HEK293 (cell line): ENCODE measurements at regions not wholly inside any gene's neighbourhood (a gene's known extent, or its start where the extent isn't known, plus 50 kb on each side); places are given as distances from the start of the nearest gene placed in this dataset.

Experiments
- CTCF ChIA-PET: fragments of 350-600 bp; formaldehyde crosslinking; extraction: SDS; loops from one replicate; lab custom pipeline; 2021; ENCODE audit warnings: antibody characterized with exemption; lab: Yijun Ruan, JAX
- POLR2A ChIA-PET: fragments of 300-600 bp; formaldehyde crosslinking; extraction: SDS; loops from one replicate; lab custom pipeline; 2020; ENCODE audit warnings: antibody characterized with exemption, inconsistent platforms; lab: Yijun Ruan, JAX
- H3K27ac ChIP-seq: fragments of 200-500 bp; sonication (Bioruptor generic); 2 replicates; pipeline ENCODE4 v1.5.1; 2014; ENCODE audit warnings: low read depth, low read length, control low read depth, inconsistent platforms; ENCODE audit errors: extremely low read depth
- H3K36me3 ChIP-seq, 2 experiments: fragments of 200-500 bp in 1 of 2; sonication (Bioruptor generic) in 1 of 2; 1 replicate in 1 of 2; 2 replicates in 1 of 2; pipeline ENCODE4 v1.5.1; 2014 to 2017; ENCODE audit warnings: inconsistent platforms in 2 of 2, low read length in 2 of 2; ENCODE audit not compliant: control insufficient read depth in 2 of 2, insufficient read depth in 1 of 2
- H3K4me1 ChIP-seq: fragments of 200-500 bp; sonication (Bioruptor generic); 2 replicates; pipeline ENCODE4 v1.5.1; 2014; ENCODE audit warnings: mild to moderate bottlenecking, low read length, inconsistent platforms; ENCODE audit not compliant: control insufficient read depth, insufficient read depth
- H3K4me3 ChIP-seq: 2 replicates; pipeline ENCODE4 v1.5.1; 2011; ENCODE audit warnings: low read depth, mild to moderate bottlenecking, control low read depth, low read length, moderate library complexity
- H3K9me3 ChIP-seq: fragments of 200-500 bp; sonication (Bioruptor generic); 2 replicates; pipeline ENCODE4 v1.5.1; 2014; ENCODE audit warnings: low read depth, low read length, inconsistent platforms; ENCODE audit not compliant: control insufficient read depth, insufficient read depth
- GLI2 ChIP-seq: fragments of 450-650 bp; formaldehyde crosslinking; IDR thresholded peaks from 2 replicates; pipeline ENCODE4; 2017; ENCODE audit warnings: missing biosample characterization, missing genetic modification characterization, low read depth, borderline replicate concordance
- KLF8 ChIP-seq: fragments of 450-650 bp; formaldehyde crosslinking; IDR thresholded peaks from 2 replicates; pipeline ENCODE4 v1.5.1; 2016; ENCODE audit warnings: missing biosample characterization, missing genetic modification characterization
- MZF1 ChIP-seq: fragments of 450-650 bp; formaldehyde crosslinking; IDR thresholded peaks from 2 replicates; pipeline ENCODE4 v1.5.1; 2017; ENCODE audit warnings: missing biosample characterization, missing genetic modification characterization, borderline replicate concordance
- OSR2 ChIP-seq: fragments of 450-650 bp; formaldehyde crosslinking; IDR thresholded peaks from 2 replicates; pipeline ENCODE4 v1.5.1; 2016; ENCODE audit warnings: missing biosample characterization, missing genetic modification characterization
- SP7 ChIP-seq: fragments of 450-650 bp; formaldehyde crosslinking; IDR thresholded peaks from 2 replicates; pipeline ENCODE4 v1.5.1; 2016; ENCODE audit warnings: missing biosample characterization, missing genetic modification characterization
- WT1 ChIP-seq: fragments of 450-650 bp; formaldehyde crosslinking; IDR thresholded peaks from 2 replicates; pipeline ENCODE4 v1.5.1; 2016; ENCODE audit warnings: missing biosample characterization, missing genetic modification characterization
- ZBTB17 ChIP-seq: fragments of 450-650 bp; formaldehyde crosslinking; IDR thresholded peaks from 2 replicates; pipeline ENCODE4 v1.5.1; 2016; ENCODE audit warnings: missing biosample characterization, missing genetic modification characterization
- ZFP41 ChIP-seq: fragments of 450-650 bp; formaldehyde crosslinking; IDR thresholded peaks from 2 replicates; pipeline ENCODE4 v1.5.1; 2016; ENCODE audit warnings: missing biosample characterization, missing genetic modification characterization, borderline replicate concordance
- ZNF202 ChIP-seq: fragments of 450-650 bp; formaldehyde crosslinking; IDR thresholded peaks from 2 replicates; pipeline ENCODE4 v1.5.1; 2016; ENCODE audit warnings: missing biosample characterization, missing genetic modification characterization, borderline replicate concordance
- ZNF302 ChIP-seq: fragments of 450-650 bp; formaldehyde crosslinking; IDR thresholded peaks from 2 replicates; pipeline ENCODE4 v1.5.1; 2016; ENCODE audit warnings: missing biosample characterization, missing genetic modification characterization, low read depth
- ZNF571 ChIP-seq: fragments of 450-650 bp; formaldehyde crosslinking; IDR thresholded peaks from 2 replicates; pipeline ENCODE4 v1.5.0; 2017; ENCODE audit warnings: missing biosample characterization, missing genetic modification characterization
- ZNF621 ChIP-seq: fragments of 450-650 bp; formaldehyde crosslinking; IDR thresholded peaks from 2 replicates; pipeline ENCODE4 v1.5.1; 2017; ENCODE audit warnings: missing biosample characterization, missing genetic modification characterization
- TF ChIP-seq, protein P1 (sequence below): fragments of 450-650 bp; formaldehyde crosslinking; IDR thresholded peaks from 2 replicates; pipeline ENCODE4 v1.5.1; 2017; ENCODE audit warnings: missing biosample characterization, missing genetic modification characterization
- TF ChIP-seq, protein P2 (sequence below): sonication (generic); formaldehyde crosslinking; IDR thresholded peaks from 2 replicates; pipeline ENCODE4 v1.8.1; 2022; ENCODE audit warnings: mild to moderate bottlenecking, moderate library complexity, missing genetic modification reagents
- TF ChIP-seq, protein P3 (sequence below): fragments of 450-650 bp; formaldehyde crosslinking; IDR thresholded peaks from 2 replicates; pipeline ENCODE4; 2016; ENCODE audit warnings: missing biosample characterization, missing genetic modification characterization
- TF ChIP-seq, protein P4 (sequence below): fragments of 450-650 bp; formaldehyde crosslinking; IDR thresholded peaks from 2 replicates; pipeline ENCODE4 v1.5.1; 2016; ENCODE audit warnings: missing biosample characterization, missing genetic modification characterization
- TF ChIP-seq, protein P5 (sequence below): fragments of 450-650 bp; formaldehyde crosslinking; IDR thresholded peaks from 2 replicates; pipeline ENCODE4 v1.5.1; 2016; ENCODE audit warnings: missing biosample characterization, missing genetic modification characterization

DNA sequence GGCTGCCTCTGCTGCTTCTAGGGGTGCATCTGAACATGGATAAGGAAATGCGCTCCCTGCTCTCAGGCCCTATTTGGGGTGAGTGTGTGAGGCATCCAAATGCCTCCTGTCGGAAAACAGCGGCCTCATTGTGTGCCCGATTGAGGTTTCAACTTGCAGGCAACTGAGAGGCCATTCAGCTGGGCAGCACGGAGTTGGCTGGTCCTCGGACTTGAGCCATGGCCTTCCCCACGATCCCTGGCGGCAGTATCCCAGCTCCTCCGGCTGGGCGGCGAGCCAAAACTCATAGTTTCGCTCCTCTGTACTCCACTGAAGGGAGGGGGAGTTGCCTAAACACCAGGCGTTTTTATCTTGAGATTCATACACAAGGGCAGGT is 597.3 kb upstream of the SGCD start:
- CTCF ChIA-PET: interaction anchor here (0.6 to 0.7 kb wide), 2 partner anchors 1030 to 1621 kb away, joined by 3 to 4 read pairs; no protein-coding TSS in a partner anchor
- no peak overlapping the region for H3K4me3 ChIP-seq

DNA sequence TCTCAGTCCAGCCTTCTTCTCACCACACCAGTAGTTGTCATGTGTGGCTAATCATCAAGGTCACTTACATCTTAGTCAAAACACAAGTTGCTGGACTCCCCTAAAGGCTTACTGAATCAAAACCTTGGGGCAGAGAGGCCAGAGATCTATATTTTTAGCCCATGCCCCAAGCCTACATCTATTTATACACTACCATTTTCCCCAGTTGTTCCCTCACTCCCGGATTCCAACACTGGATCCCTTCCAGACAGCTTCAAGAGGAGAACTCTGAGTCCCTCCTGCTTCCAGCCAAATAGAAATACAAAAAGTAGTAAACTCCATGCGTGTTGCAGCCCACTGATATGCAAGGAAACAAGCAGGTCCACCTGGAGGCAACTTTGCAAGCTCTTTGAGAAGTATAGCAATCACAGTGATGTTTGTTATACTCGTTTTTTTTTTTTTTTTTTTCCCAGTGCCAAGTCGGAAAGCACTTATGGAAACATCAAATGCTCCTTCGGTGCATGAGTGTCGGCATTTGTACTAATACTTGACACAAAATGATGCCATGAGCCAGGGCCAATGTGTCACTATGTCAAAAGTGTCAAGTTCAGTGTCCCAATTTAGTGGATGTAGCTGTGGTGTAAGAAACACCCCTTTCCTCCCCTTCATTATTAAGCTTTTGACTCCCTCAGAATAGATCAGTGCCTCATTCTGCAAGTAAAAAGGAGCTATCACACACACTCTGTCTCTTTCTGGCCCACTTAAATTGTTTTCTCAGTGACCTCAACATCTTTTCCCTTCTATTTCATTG is 594.2 kb upstream of the SGCD start:
- CTCF ChIA-PET: no interaction called here
- TF ChIP-seq, protein P1, sequence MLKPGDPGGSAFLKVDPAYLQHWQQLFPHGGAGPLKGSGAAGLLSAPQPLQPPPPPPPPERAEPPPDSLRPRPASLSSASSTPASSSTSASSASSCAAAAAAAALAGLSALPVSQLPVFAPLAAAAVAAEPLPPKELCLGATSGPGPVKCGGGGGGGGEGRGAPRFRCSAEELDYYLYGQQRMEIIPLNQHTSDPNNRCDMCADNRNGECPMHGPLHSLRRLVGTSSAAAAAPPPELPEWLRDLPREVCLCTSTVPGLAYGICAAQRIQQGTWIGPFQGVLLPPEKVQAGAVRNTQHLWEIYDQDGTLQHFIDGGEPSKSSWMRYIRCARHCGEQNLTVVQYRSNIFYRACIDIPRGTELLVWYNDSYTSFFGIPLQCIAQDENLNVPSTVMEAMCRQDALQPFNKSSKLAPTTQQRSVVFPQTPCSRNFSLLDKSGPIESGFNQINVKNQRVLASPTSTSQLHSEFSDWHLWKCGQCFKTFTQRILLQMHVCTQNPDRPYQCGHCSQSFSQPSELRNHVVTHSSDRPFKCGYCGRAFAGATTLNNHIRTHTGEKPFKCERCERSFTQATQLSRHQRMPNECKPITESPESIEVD: no peak
- TF ChIP-seq KLF8 (tag by site-specific recombination): no peak

More for the DNA sequence above, 597.3 kb upstream of the SGCD start:
- Histone ChIP-seq H3K27ac (no peak overlapping the region), H3K36me3 (no peaks in the 10 kb centered on the region), H3K9me3 (no peaks in the 10 kb centered on the region), H3K4me1 (no peaks in the 10 kb centered on the region)
- TF ChIP-seq, protein P2, sequence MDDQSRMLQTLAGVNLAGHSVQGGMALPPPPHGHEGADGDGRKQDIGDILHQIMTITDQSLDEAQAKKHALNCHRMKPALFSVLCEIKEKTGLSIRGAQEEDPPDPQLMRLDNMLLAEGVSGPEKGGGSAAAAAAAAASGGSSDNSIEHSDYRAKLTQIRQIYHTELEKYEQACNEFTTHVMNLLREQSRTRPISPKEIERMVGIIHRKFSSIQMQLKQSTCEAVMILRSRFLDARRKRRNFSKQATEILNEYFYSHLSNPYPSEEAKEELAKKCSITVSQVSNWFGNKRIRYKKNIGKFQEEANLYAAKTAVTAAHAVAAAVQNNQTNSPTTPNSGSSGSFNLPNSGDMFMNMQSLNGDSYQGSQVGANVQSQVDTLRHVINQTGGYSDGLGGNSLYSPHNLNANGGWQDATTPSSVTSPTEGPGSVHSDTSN (CRISPR knock-in tag): no peak
- TF ChIP-seq KLF8 (tag by site-specific recombination) (no peak), MZF1 (tag by site-specific recombination) (no peak), ZFP41 (tag by site-specific recombination) (no peak), ZNF302 (tag by site-specific recombination) (no peak), SP7 (tag by site-specific recombination) (no peak), WT1 (tag by site-specific recombination) (no peak), GLI2 (tag by site-specific recombination) (no peak), ZNF621 (tag by site-specific recombination) (no peak), ZNF571 (tag by site-specific recombination) (no peak), OSR2 (tag by site-specific recombination) (no peak), ZNF202 (no peak)
- TF ChIP-seq, protein P3, sequence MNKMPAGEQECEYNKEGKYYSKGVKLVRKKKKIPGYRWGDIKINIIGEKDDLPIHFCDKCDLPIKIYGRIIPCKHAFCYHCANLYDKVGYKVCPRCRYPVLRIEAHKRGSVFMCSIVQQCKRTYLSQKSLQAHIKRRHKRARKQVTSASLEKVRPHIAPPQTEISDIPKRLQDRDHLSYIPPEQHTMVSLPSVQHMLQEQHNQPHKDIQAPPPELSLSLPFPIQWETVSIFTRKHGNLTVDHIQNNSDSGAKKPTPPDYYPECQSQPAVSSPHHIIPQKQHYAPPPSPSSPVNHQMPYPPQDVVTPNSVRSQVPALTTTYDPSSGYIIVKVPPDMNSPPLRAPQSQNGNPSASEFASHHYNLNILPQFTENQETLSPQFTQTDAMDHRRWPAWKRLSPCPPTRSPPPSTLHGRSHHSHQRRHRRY (tag by site-specific recombination): no peak
- TF ChIP-seq, protein P4, sequence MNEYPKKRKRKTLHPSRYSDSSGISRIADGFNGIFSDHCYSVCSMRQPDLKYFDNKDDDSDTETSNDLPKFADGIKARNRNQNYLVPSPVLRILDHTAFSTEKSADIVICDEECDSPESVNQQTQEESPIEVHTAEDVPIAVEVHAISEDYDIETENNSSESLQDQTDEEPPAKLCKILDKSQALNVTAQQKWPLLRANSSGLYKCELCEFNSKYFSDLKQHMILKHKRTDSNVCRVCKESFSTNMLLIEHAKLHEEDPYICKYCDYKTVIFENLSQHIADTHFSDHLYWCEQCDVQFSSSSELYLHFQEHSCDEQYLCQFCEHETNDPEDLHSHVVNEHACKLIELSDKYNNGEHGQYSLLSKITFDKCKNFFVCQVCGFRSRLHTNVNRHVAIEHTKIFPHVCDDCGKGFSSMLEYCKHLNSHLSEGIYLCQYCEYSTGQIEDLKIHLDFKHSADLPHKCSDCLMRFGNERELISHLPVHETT: no peak
- POLR2A ChIA-PET: no interaction called here

DNA sequence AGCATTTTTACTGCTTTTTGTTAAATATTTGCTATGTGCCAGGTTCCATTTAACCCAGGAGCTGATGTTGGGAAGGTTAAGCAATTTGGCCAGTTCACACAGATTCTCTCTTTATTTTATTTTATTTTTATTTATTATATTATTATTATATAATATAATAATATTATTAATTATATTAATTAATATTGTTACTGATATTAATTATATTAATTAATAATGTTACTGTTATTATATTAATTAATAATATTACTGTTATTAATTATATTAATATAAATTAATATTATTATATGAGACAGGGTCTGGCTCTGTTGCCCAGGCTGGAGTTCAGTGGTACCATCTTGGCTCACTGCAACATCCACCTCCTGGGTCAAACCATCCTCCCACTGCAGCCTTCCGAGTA is 593.0 kb upstream of the SGCD start:
- ChIA-PET POLR2A (no interaction called here), CTCF (no interaction called here)
- TF ChIP-seq, protein P5, sequence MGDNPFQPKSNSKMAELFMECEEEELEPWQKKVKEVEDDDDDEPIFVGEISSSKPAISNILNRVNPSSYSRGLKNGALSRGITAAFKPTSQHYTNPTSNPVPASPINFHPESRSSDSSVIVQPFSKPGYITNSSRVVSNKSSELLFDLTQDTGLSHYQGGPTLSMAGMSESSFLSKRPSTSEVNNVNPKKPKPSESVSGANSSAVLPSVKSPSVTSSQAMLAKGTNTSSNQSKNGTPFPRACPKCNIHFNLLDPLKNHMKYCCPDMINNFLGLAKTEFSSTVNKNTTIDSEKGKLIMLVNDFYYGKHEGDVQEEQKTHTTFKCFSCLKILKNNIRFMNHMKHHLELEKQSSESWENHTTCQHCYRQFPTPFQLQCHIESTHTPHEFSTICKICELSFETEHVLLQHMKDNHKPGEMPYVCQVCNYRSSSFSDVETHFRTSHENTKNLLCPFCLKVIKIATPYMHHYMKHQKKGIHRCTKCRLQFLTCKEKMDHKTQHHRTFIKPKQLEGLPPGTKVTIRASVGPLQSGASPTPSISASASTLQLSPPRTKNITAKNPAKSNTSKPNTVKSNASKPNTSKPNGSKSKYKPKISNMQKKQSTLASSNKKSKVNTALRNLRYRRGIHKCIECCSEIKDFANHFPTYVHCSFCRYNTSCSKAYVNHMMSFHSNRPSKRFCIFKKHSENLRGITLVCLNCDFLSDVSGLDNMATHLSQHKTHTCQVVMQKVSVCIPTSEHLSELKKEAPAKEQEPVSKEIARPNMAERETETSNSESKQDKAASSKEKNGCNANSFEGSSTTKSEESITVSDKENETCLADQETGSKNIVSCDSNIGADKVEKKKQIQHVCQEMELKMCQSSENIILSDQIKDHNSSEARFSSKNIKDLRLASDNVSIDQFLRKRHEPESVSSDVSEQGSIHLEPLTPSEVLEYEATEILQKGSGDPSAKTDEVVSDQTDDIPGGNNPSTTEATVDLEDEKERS (tag by site-specific recombination): no peak
- TF ChIP-seq ZBTB17: no peak
- Histone ChIP-seq H3K4me3 (no peak overlapping the region), H3K4me1 (no peaks in the 10 kb centered on the region), H3K9me3 (no peaks in the 10 kb centered on the region), H3K36me3 (no peaks in the 10 kb centered on the region), H3K27ac (no peak overlapping the region)

More for the DNA sequence above, 594.2 kb upstream of the SGCD start:
- H3K36me3 ChIP-seq: no peaks in the 10 kb centered on the region
- no peak overlapping the region for H3K4me3 ChIP-seq
- no peaks in the 10 kb centered on the region for H3K4me1 ChIP-seq
- POLR2A ChIA-PET: no interaction called here
- H3K9me3 ChIP-seq: no peaks in the 10 kb centered on the region
- no peak overlapping the region for H3K27ac ChIP-seq
